HL-60 (cell line): ENCODE measurements at regions not wholly inside any gene's neighbourhood (a gene's known extent, or its start where the extent isn't known, plus 50 kb on each side); places are given as distances from the start of the nearest gene placed in this dataset.

ENCODE experiments used
- DNase-seq, 2 experiments: peaks; one replicate each; pipeline ENCODE4 v3.0.0-alpha.2; 2010 to 2020; ENCODE audit warnings: low read depth in 1 of 2, low spot score in 1 of 2
- H3K27ac ChIP-seq: fragments of 250-450 bp; sonication (Bioruptor Pico); replicated peaks from 2 replicates; pipeline ENCODE4 v1.5.1; 2020; ENCODE audit warnings: mild to moderate bottlenecking, moderate library complexity
- H3K27me3 ChIP-seq: fragments of 250-450 bp; sonication (Bioruptor Pico); 2 replicates; pipeline ENCODE4 v1.5.1; 2021; ENCODE audit warnings: mild to moderate bottlenecking, moderate library complexity; ENCODE audit not compliant: insufficient read depth, poor library complexity, severe bottlenecking
- H3K4me3 ChIP-seq: replicated peaks from 2 replicates; pipeline ENCODE4 v1.5.1; 2011; ENCODE audit warnings: mild to moderate bottlenecking, control low read depth, low read length; ENCODE audit not compliant: insufficient read depth
- CTCF ChIP-seq: IDR thresholded peaks from one replicate; pipeline ENCODE4 v1.5.1; 2011; ENCODE audit warnings: low read length, control low read depth, inconsistent platforms; ENCODE audit not compliant: insufficient read depth
- GABPA ChIP-seq: IDR thresholded peaks from 2 replicates; pipeline ENCODE4 v1.6.1; 2012; ENCODE audit warnings: low read depth
- POLR2AphosphoS5 ChIP-seq: IDR thresholded peaks from 2 replicates; pipeline ENCODE4 v1.6.1; 2012; ENCODE audit warnings: low read depth
- SPI1 ChIP-seq: IDR thresholded peaks from 2 replicates; pipeline ENCODE4 v1.6.1; 2012; ENCODE audit warnings: low read depth, mild to moderate bottlenecking, borderline replicate concordance
- TF ChIP-seq, protein P1 (sequence below): IDR thresholded peaks from 2 replicates; pipeline ENCODE4 v1.6.1; 2012; ENCODE audit warnings: low read depth; ENCODE audit not compliant: insufficient replicate concordance

- TF ChIP-seq, protein P1, sequence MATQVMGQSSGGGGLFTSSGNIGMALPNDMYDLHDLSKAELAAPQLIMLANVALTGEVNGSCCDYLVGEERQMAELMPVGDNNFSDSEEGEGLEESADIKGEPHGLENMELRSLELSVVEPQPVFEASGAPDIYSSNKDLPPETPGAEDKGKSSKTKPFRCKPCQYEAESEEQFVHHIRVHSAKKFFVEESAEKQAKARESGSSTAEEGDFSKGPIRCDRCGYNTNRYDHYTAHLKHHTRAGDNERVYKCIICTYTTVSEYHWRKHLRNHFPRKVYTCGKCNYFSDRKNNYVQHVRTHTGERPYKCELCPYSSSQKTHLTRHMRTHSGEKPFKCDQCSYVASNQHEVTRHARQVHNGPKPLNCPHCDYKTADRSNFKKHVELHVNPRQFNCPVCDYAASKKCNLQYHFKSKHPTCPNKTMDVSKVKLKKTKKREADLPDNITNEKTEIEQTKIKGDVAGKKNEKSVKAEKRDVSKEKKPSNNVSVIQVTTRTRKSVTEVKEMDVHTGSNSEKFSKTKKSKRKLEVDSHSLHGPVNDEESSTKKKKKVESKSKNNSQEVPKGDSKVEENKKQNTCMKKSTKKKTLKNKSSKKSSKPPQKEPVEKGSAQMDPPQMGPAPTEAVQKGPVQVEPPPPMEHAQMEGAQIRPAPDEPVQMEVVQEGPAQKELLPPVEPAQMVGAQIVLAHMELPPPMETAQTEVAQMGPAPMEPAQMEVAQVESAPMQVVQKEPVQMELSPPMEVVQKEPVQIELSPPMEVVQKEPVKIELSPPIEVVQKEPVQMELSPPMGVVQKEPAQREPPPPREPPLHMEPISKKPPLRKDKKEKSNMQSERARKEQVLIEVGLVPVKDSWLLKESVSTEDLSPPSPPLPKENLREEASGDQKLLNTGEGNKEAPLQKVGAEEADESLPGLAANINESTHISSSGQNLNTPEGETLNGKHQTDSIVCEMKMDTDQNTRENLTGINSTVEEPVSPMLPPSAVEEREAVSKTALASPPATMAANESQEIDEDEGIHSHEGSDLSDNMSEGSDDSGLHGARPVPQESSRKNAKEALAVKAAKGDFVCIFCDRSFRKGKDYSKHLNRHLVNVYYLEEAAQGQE = no peak
- no peak for TF ChIP-seq CTCF
- TF ChIP-seq GABPA = no peak
- TF ChIP-seq SPI1 = no peak
- TF ChIP-seq POLR2AphosphoS5 = no peak
- Histone ChIP-seq H3K4me3 (no peak overlapping the region), H3K27me3 (no peaks in the 10 kb centered on the region), H3K27ac (no peak overlapping the region)
- DNase-seq = no peak
Observed at GRCh38 chr9:90054810-90055209, 450.0 kb downstream of the GADD45G start.

DNA sequence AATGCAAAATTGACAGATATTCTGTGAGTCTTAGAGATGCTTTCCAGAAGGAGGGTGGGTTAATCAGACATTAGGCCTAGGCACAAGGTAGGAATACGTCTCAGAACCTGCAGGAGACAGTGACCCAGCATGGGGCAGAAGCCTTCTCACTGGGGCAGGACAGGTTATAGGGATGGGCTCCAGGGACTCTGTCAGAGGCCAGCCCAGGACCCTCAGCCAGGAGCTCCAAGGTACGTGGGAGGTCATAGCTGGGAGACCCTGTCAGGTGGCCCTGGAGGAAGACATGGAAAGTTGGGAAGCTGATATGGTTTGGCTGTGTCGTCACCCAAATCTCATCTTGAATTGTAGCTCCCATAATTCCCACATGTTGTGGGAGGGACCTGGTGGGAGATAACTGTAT lies 450.4 kb downstream of the GADD45G start:
- no peak overlapping the region for H3K4me3 ChIP-seq
- TF ChIP-seq POLR2AphosphoS5 (no peak), SPI1 (no peak), CTCF (no peak), GABPA (no peak)
- TF ChIP-seq, protein P1 = no peak
- no peak overlapping the region for H3K27ac ChIP-seq
- no peak for DNase-seq
- H3K27me3 ChIP-seq = no peaks in the 10 kb centered on the region

DNA sequence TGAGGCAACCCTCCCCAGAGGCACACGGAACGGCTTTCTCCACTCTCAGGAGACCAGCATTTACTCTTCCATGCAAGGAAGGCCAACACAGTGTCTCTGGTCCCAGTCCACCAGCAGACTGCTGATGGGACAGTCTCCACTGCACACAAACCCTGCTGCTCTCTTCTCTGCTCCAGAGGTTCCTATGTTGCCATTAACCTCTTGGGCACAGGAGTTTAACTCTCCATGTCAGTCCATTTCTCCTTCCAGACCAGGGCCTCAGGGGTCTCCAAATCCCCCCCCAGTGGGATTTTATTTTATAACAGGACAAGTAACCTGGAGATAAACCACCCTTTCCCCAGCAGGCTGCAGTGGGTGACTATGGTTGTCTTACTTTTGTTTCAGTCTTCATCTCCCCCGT lies 452.5 kb downstream of the GADD45G start:
- DNase-seq = no peak
- Histone ChIP-seq H3K27me3 (no peaks in the 10 kb centered on the region), H3K27ac (no peak overlapping the region), H3K4me3 (no peak overlapping the region)
- TF ChIP-seq SPI1 (no peak), POLR2AphosphoS5 (no peak), CTCF (no peak), GABPA (no peak)
- TF ChIP-seq, protein P1 = no peak
